Fibroblast of lung (primary cell): ENCODE measurements at regions not wholly inside any gene's neighbourhood (a gene's known extent, or its start where the extent isn't known, plus 50 kb on each side); places are given as distances from the start of the nearest gene placed in this dataset.

Source experiments
- DNase-seq, 2 donors: peaks; one replicate each; pipeline versions ENCODE4 v3.0.0 to v3.0.0-alpha.2; 2010; ENCODE audit warnings: low read depth in 2 of 2
- H2AFZ ChIP-seq: 2 replicates; pipeline ENCODE4 v1.5.1; 2012; ENCODE audit warnings: low read length, control low read depth, inconsistent platforms
- H3K27ac ChIP-seq: 2 replicates; pipeline ENCODE4 v1.5.1; 2011; ENCODE audit warnings: low read length, control low read depth; ENCODE audit not compliant: insufficient read depth
- H3K27me3 ChIP-seq: 2 replicates; pipeline ENCODE4 v1.5.1; 2011; ENCODE audit warnings: mild to moderate bottlenecking, low read length; ENCODE audit not compliant: control insufficient read depth, insufficient read depth
- H3K36me3 ChIP-seq: 2 replicates; pipeline ENCODE4 v1.5.1; 2011; ENCODE audit warnings: low read length; ENCODE audit not compliant: control insufficient read depth, insufficient read depth
- H3K4me1 ChIP-seq: 2 replicates; pipeline ENCODE4 v1.5.1; 2011; ENCODE audit warnings: low read length; ENCODE audit not compliant: control insufficient read depth, insufficient read depth; ENCODE audit errors: extremely low read depth
- H3K4me2 ChIP-seq: 2 replicates; pipeline ENCODE4 v1.5.1; 2011; ENCODE audit warnings: low read length, control low read depth; ENCODE audit not compliant: insufficient read depth; ENCODE audit errors: extremely low read depth
- H3K4me3 ChIP-seq, 4 experiments: fragments of 200-600 bp in 1 of 4; sonication (generic) in 1 of 4; replicated peaks in 1 of 4; 2 replicates each; pipeline ENCODE4 v1.5.1; 2011 to 2016; ENCODE audit warnings: low read length in 4 of 4, low read depth in 3 of 4, mild to moderate bottlenecking in 3 of 4, control low read depth in 2 of 4, inconsistent platforms in 1 of 4, mixed read lengths in 1 of 4; ENCODE audit not compliant: insufficient read depth in 1 of 4; ENCODE audit errors: control extremely low read depth in 1 of 4
- H3K79me2 ChIP-seq: 2 replicates; pipeline ENCODE4 v1.5.1; 2012; ENCODE audit warnings: mild to moderate bottlenecking, low read length, inconsistent platforms; ENCODE audit not compliant: control insufficient read depth, insufficient read depth
- H3K9ac ChIP-seq: 2 replicates; pipeline ENCODE4 v1.5.1; 2011; ENCODE audit warnings: mild to moderate bottlenecking, low read length, control low read depth; ENCODE audit not compliant: insufficient read depth
- H3K9me3 ChIP-seq: 2 replicates; pipeline ENCODE4 v1.5.1; 2012; ENCODE audit warnings: low read depth, low read length; ENCODE audit not compliant: control insufficient read depth, insufficient read depth
- H4K20me1 ChIP-seq: 2 replicates; pipeline ENCODE4 v1.5.1; 2011; ENCODE audit warnings: low read length; ENCODE audit not compliant: control insufficient read depth, insufficient read depth; ENCODE audit errors: extremely low read depth
- EZH2 ChIP-seq: IDR thresholded peaks from 2 replicates; pipeline ENCODE4 v1.5.1; 2012; ENCODE audit warnings: low read length, control low read depth, mild to moderate bottlenecking; ENCODE audit errors: missing control alignments
- TF ChIP-seq, protein P1 (sequence below), 2 donors: IDR thresholded peaks in 1 of 2; conservative IDR thresholded peaks in 1 of 2; 1 replicate in 1 of 2; 2 replicates in 1 of 2; pipeline ENCODE4 v1.5.1; 2011 to 2012; ENCODE audit warnings: low read length in 2 of 2, control low read depth in 1 of 2, inconsistent platforms in 1 of 2, low read depth in 1 of 2, mild to moderate bottlenecking in 1 of 2

DNA sequence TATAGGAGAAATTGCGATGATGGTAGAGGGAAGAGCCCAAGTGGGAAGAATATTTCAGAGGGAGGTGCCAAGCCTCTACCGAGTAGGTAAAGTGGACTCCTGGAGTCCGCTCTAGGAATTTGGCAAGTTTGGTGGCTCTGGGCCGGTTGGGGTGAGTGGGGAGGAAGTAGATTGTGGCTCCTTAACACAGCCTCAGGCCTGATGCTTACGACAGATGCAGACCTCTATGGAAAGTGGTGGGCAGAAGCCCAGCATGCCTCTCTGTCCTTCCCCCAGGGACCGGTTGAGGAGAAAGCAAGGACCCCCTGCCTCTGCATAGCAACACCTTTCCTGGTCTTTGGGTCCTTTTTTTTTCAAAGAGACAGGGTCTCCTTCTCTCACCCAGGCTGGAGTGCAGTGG, 55.9 kb upstream of the SIAH1 start:
- H4K20me1 ChIP-seq = no peaks in the 10 kb centered on the region
- no peak overlapping the region for H3K27ac ChIP-seq
- no peaks in the 10 kb centered on the region for H3K9me3 ChIP-seq
- TF ChIP-seq EZH2 = no peak
- TF ChIP-seq, protein P1, sequence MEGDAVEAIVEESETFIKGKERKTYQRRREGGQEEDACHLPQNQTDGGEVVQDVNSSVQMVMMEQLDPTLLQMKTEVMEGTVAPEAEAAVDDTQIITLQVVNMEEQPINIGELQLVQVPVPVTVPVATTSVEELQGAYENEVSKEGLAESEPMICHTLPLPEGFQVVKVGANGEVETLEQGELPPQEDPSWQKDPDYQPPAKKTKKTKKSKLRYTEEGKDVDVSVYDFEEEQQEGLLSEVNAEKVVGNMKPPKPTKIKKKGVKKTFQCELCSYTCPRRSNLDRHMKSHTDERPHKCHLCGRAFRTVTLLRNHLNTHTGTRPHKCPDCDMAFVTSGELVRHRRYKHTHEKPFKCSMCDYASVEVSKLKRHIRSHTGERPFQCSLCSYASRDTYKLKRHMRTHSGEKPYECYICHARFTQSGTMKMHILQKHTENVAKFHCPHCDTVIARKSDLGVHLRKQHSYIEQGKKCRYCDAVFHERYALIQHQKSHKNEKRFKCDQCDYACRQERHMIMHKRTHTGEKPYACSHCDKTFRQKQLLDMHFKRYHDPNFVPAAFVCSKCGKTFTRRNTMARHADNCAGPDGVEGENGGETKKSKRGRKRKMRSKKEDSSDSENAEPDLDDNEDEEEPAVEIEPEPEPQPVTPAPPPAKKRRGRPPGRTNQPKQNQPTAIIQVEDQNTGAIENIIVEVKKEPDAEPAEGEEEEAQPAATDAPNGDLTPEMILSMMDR (conservative IDR thresholded peaks at IDR 0.05 in 1 of 2, IDR thresholded peaks at IDR 0.05 in 1 of 2; ENCODE audit: low read depth in 1 of 2, low read length in 2 of 2) = no peak
- H3K4me2 ChIP-seq = no peak overlapping the region
- H3K9ac ChIP-seq = no peak overlapping the region
- H2AFZ ChIP-seq = no peak overlapping the region
- H3K36me3 ChIP-seq = no peaks in the 10 kb centered on the region
- DNase-seq = no peak
- no peaks in the 10 kb centered on the region for H3K79me2 ChIP-seq
- H3K27me3 ChIP-seq = peaks cover 5% of the 10 kb centered on the region
- no peak overlapping the region for H3K4me3 ChIP-seq
- peaks cover 8% of the 10 kb centered on the region for H3K4me1 ChIP-seq

DNA sequence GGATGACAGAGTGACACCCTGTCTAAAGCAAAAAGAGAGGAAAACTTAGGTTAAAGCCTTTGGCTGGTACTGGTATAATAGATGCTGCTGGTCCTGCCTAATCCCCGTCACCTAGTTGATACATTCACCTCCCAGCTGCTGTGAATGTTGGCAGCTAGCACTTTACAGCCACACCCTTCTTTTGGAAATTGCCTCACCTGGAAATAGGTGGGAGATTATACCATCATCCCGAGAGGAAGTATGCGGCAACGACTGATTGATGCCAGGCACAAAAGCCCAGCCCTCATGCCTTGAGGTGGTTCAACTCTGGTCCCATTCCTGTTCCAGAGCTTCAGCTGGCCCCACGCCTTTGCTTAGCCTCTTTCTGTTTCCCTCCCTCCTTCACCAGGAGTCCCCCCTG, 53.2 kb upstream of the SIAH1 start:
- no peaks in the 10 kb centered on the region for H3K79me2 ChIP-seq
- H3K36me3 ChIP-seq = no peaks in the 10 kb centered on the region
- no peak overlapping the region for H2AFZ ChIP-seq
- no peak overlapping the region for H3K4me3 ChIP-seq
- H3K27me3 ChIP-seq = peaks cover 5% of the 10 kb centered on the region
- no peak overlapping the region for H3K4me2 ChIP-seq
- TF ChIP-seq, protein P1 (conservative IDR thresholded peaks at IDR 0.05 in 1 of 2, IDR thresholded peaks at IDR 0.05 in 1 of 2; ENCODE audit: low read depth in 1 of 2, low read length in 2 of 2) = no peak
- TF ChIP-seq EZH2 = no peak
- no peaks in the 10 kb centered on the region for H3K9me3 ChIP-seq
- H3K27ac ChIP-seq = no peak overlapping the region
- H3K9ac ChIP-seq = no peak overlapping the region
- H3K4me1 ChIP-seq = peaks cover 3% of the 10 kb centered on the region
- no peaks in the 10 kb centered on the region for H4K20me1 ChIP-seq
- DNase-seq = no peak

DNA sequence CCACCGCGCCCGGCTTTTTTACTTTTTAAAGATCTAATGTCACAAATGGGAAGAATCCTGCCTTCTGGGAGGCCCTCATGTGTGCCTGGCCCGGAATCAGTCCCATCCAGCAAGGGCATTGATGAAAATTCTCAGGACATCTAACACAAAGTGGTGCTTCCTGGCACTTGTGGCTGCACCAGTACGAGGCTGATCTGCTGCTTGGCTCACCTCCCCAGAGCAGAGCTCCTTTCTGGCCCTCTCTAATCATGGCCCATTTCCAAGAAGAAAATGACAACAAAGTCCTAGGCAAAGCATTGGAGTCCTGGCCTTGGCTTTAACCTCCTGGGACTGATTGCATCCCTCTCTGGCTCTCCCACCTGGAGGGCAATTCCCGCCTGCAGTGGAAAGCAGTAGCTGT, 50.7 kb upstream of the SIAH1 start:
- H3K27me3 ChIP-seq = peaks cover 5% of the 10 kb centered on the region
- H3K4me3 ChIP-seq = no peak overlapping the region
- peaks cover 3% of the 10 kb centered on the region for H3K4me1 ChIP-seq
- no peaks in the 10 kb centered on the region for H3K36me3 ChIP-seq
- H3K4me2 ChIP-seq = no peak overlapping the region
- TF ChIP-seq EZH2 = no peak
- TF ChIP-seq, protein P1 (conservative IDR thresholded peaks at IDR 0.05 in 1 of 2, IDR thresholded peaks at IDR 0.05 in 1 of 2; ENCODE audit: low read depth in 1 of 2, low read length in 2 of 2) = no peak
- no peaks in the 10 kb centered on the region for H3K9me3 ChIP-seq
- H3K27ac ChIP-seq = no peak overlapping the region
- no peaks in the 10 kb centered on the region for H3K79me2 ChIP-seq
- no peaks in the 10 kb centered on the region for H4K20me1 ChIP-seq
- H2AFZ ChIP-seq = no peak overlapping the region
- H3K9ac ChIP-seq = no peak overlapping the region
- DNase-seq = no peak
